ENCODE measurements at regions not wholly inside any gene's neighbourhood (a gene's known extent, or its start where the extent isn't known, plus 50 kb on each side); places are given as distances from the start of the nearest gene placed in this dataset.

GRCh38 chr1:239593527-239593926 is 207.2 kb downstream of the CHRM3 start:
- no peak for DNase-seq (ENCODE audit: extremely low read depth in 1 of 2, low read depth in 1 of 2)

- no peak for DNase-seq (ENCODE audit: extremely low read depth in 1 of 2, low read depth in 1 of 2)
Measured at GRCh38 chr1:239600588-239600987, 214.2 kb downstream of the CHRM3 start.

- no peak for DNase-seq (ENCODE audit: extremely low read depth in 1 of 2, low read depth in 1 of 2)
Measured at GRCh38 chr1:239601108-239601507, 214.7 kb downstream of the CHRM3 start.

- DNase-seq (ENCODE audit: extremely low read depth in 1 of 2, low read depth in 1 of 2) = no peak
Measured at GRCh38 chr1:239603530-239603929, 217.2 kb downstream of the CHRM3 start.

GRCh38 chr1:239606850-239607400 is 220.6 kb downstream of the CHRM3 start:
- no peak for DNase-seq (ENCODE audit: extremely low read depth in 1 of 2, low read depth in 1 of 2)

- DNase-seq (ENCODE audit: extremely low read depth in 1 of 2, low read depth in 1 of 2) = no peak
Measured at GRCh38 chr1:239608469-239608868, 222.1 kb downstream of the CHRM3 start.

- no peak for DNase-seq (ENCODE audit: extremely low read depth in 1 of 2, low read depth in 1 of 2)
Measured at GRCh38 chr1:239612379-239612778, 226.0 kb downstream of the CHRM3 start.

- DNase-seq (ENCODE audit: extremely low read depth in 1 of 2, low read depth in 1 of 2) = no peak
Measured at GRCh38 chr1:239616673-239617072, 230.3 kb downstream of the CHRM3 start.

GRCh38 chr1:239617259-239617658 is 230.9 kb downstream of the CHRM3 start:
- no peak for DNase-seq (ENCODE audit: extremely low read depth in 1 of 2, low read depth in 1 of 2)

GRCh38 chr1:239617731-239618130 is 231.4 kb downstream of the CHRM3 start:
- no peak for DNase-seq (ENCODE audit: extremely low read depth in 1 of 2, low read depth in 1 of 2)

GRCh38 chr1:239619190-239619589 is 232.8 kb downstream of the CHRM3 start:
- no peak for DNase-seq (ENCODE audit: extremely low read depth in 1 of 2, low read depth in 1 of 2)

GRCh38 chr1:239630767-239631166 is 244.4 kb downstream of the CHRM3 start:
- DNase-seq (ENCODE audit: extremely low read depth in 1 of 2, low read depth in 1 of 2) = no peak

- DNase-seq (ENCODE audit: extremely low read depth in 1 of 2, low read depth in 1 of 2) = no peak
Measured at GRCh38 chr1:239633432-239633831, 247.1 kb downstream of the CHRM3 start.

- DNase-seq (ENCODE audit: extremely low read depth in 1 of 2, low read depth in 1 of 2) = no peak
Measured at GRCh38 chr1:239635276-239635675, 248.9 kb downstream of the CHRM3 start.

GRCh38 chr1:239636347-239636746 is 250.0 kb downstream of the CHRM3 start:
- DNase-seq (ENCODE audit: extremely low read depth in 1 of 2, low read depth in 1 of 2) = no peak

GRCh38 chr1:239644604-239645003 is 258.2 kb downstream of the CHRM3 start:
- DNase-seq (ENCODE audit: extremely low read depth in 1 of 2, low read depth in 1 of 2) = no peak

GRCh38 chr1:239647045-239647444 is 260.7 kb downstream of the CHRM3 start:
- no peak for DNase-seq (ENCODE audit: extremely low read depth in 1 of 2, low read depth in 1 of 2)

- no peak for DNase-seq (ENCODE audit: extremely low read depth in 1 of 2, low read depth in 1 of 2)
Measured at GRCh38 chr1:239647964-239648632, 261.7 kb downstream of the CHRM3 start.

GRCh38 chr1:239655023-239655422 is 268.7 kb downstream of the CHRM3 start:
- no peak for DNase-seq (ENCODE audit: extremely low read depth in 1 of 2, low read depth in 1 of 2)

GRCh38 chr1:239657291-239657690 is 270.9 kb downstream of the CHRM3 start:
- no peak for DNase-seq (ENCODE audit: extremely low read depth in 1 of 2, low read depth in 1 of 2)

- no peak for DNase-seq (ENCODE audit: extremely low read depth in 1 of 2, low read depth in 1 of 2)
Measured at GRCh38 chr1:239662950-239663349, 276.6 kb downstream of the CHRM3 start.

- DNase-seq (ENCODE audit: extremely low read depth in 1 of 2, low read depth in 1 of 2) = no peak
Measured at GRCh38 chr1:239672256-239672655, 285.9 kb downstream of the CHRM3 start.

- no peak for DNase-seq (ENCODE audit: extremely low read depth in 1 of 2, low read depth in 1 of 2)
Measured at GRCh38 chr1:239675735-239676134, 289.4 kb downstream of the CHRM3 start.

All from activated CD8-positive, alpha-beta memory T cell treated with anti-CD3 and anti-CD28 coated beads for 1 hour (primary cell).